Endothelial cell of umbilical vein (primary cell): ENCODE measurements at regions not wholly inside any gene's neighbourhood (a gene's known extent, or its start where the extent isn't known, plus 50 kb on each side); places are given as distances from the start of the nearest gene placed in this dataset.

Experiments
- BruUV-seq: library from RNA; stranded (reverse); fragments of 400-500 nt; replicated peaks from 2 replicates; lab custom pipeline; 2021; lab: Mats Ljungman, UMichigan
- CTCF ChIA-PET: fragments of 300-600, 350-600 bp; sonication (Branson Sonifier 250); formaldehyde crosslinking; loops from one replicate; lab custom pipeline; 2021; ENCODE audit warnings: antibody characterized with exemption, inconsistent platforms; lab: Charles Lee
- POLR2A ChIA-PET: fragments of 300-600, 350-600 bp; sonication (Branson Sonifier 250); formaldehyde crosslinking; loops from one replicate; lab custom pipeline; 2021; ENCODE audit warnings: antibody characterized with exemption, inconsistent platforms; lab: Charles Lee
- DNase-seq: peaks from one replicate; pipeline ENCODE4 v3.0.0-alpha.2; 2011; ENCODE audit warnings: low read depth, low spot score
- FAIRE-seq: peaks from 2 replicates; lab custom pipeline; 2011; peaks lifted over from hg19 to GRCh38; lab: Jason Lieb, UNC
- H2AFZ ChIP-seq: 2 replicates; pipeline ENCODE4 v1.6.0; 2012; ENCODE audit warnings: low read depth, low read length, control low read depth, inconsistent platforms
- H3K27ac ChIP-seq: 2 replicates; pipeline ENCODE4 v1.5.1; 2011; ENCODE audit warnings: low read depth, mild to moderate bottlenecking, control low read depth, low read length, moderate library complexity; ENCODE audit not compliant: insufficient read depth
- H3K27me3 ChIP-seq, 2 experiments: 2 replicates each; pipeline versions ENCODE4 v1.6.0 to v1.6.1; 2011; ENCODE audit warnings: low read length in 2 of 2, mixed read lengths in 1 of 2; ENCODE audit not compliant: control insufficient read depth in 2 of 2, insufficient read depth in 2 of 2
- H3K36me3 ChIP-seq, 2 experiments: 2 replicates in 1 of 2; 3 replicates in 1 of 2; pipeline ENCODE4 v1.5.1; 2011; ENCODE audit warnings: low read length in 2 of 2, mild to moderate bottlenecking in 1 of 2, moderate library complexity in 1 of 2; ENCODE audit not compliant: control insufficient read depth in 2 of 2, insufficient read depth in 2 of 2; ENCODE audit errors: extremely low read depth in 1 of 2
- H3K4me1 ChIP-seq: 3 replicates; pipeline ENCODE4 v1.5.1; 2011; ENCODE audit warnings: mild to moderate bottlenecking, low read length; ENCODE audit not compliant: control insufficient read depth, insufficient read depth; ENCODE audit errors: extremely low read depth
- H3K4me2 ChIP-seq: 2 replicates; pipeline ENCODE4 v1.6.1; 2011; ENCODE audit warnings: low read length, control low read depth, mixed read lengths; ENCODE audit not compliant: insufficient read depth
- H3K4me3 ChIP-seq, 3 experiments: fragments of 200-600 bp in 1 of 3; sonication (generic), shearing (Covaris generic) in 1 of 3; replicated peaks in 1 of 3; 2 replicates each; pipeline ENCODE4 v1.5.1; 2011 to 2016; ENCODE audit warnings: control low read depth in 3 of 3, low read length in 3 of 3, mild to moderate bottlenecking in 2 of 3, inconsistent platforms in 1 of 3, low read depth in 1 of 3, moderate library complexity in 1 of 3; ENCODE audit not compliant: insufficient read depth in 1 of 3
- H3K79me2 ChIP-seq: 2 replicates; pipeline ENCODE4 v1.6.0; 2012; ENCODE audit warnings: low read length, inconsistent platforms; ENCODE audit not compliant: control insufficient read depth, insufficient read depth
- H3K9ac ChIP-seq: replicated peaks from 2 replicates; pipeline ENCODE3; 2011; ENCODE audit warnings: low read length, control low read depth; ENCODE audit not compliant: insufficient read depth; ENCODE audit errors: extremely low read depth
- H3K9me1 ChIP-seq: replicated peaks from 3 replicates; pipeline ENCODE4 v1.6.0; 2011; ENCODE audit warnings: mild to moderate bottlenecking, low read length; ENCODE audit not compliant: control insufficient read depth, insufficient read depth; ENCODE audit errors: extremely low read depth
- H3K9me3 ChIP-seq: replicated peaks from 2 replicates; pipeline ENCODE4 v1.5.1; 2012; ENCODE audit warnings: low read length, inconsistent platforms; ENCODE audit not compliant: control insufficient read depth, insufficient read depth
- H4K20me1 ChIP-seq: replicated peaks from 2 replicates; pipeline ENCODE3; 2011; ENCODE audit warnings: mild to moderate bottlenecking, low read length; ENCODE audit not compliant: control insufficient read depth, insufficient read depth; ENCODE audit errors: extremely low read depth
- EZH2 ChIP-seq: IDR thresholded peaks from 2 replicates; pipeline ENCODE4 v1.6.1; 2012; ENCODE audit warnings: borderline replicate concordance, low read depth, mild to moderate bottlenecking, moderate library complexity, low read length, inconsistent platforms; ENCODE audit not compliant: severe bottlenecking
- FOS ChIP-seq: IDR thresholded peaks from 2 replicates; pipeline ENCODE4 v1.6.1; 2011; ENCODE audit warnings: mild to moderate bottlenecking, low read length, moderate library complexity, borderline replicate concordance; ENCODE audit not compliant: insufficient read depth
- GATA2 ChIP-seq: IDR thresholded peaks from 2 replicates; pipeline ENCODE4 v1.7.0; 2011; ENCODE audit warnings: low read depth, mild to moderate bottlenecking, moderate library complexity, mixed read lengths, low read length; ENCODE audit not compliant: insufficient read length, insufficient read depth
- JUN ChIP-seq: IDR thresholded peaks from 2 replicates; pipeline ENCODE4 v1.6.1; 2011; ENCODE audit warnings: borderline replicate concordance, low read depth; ENCODE audit not compliant: insufficient read length, insufficient read depth
- MYC ChIP-seq: IDR thresholded peaks from one replicate; pipeline ENCODE4 v1.6.1; 2011; ENCODE audit warnings: mild to moderate bottlenecking, low read depth, low read length
- POLR2A ChIP-seq: IDR thresholded peaks from 2 replicates; pipeline ENCODE4 v1.6.1; 2012; ENCODE audit warnings: low read depth, mild to moderate bottlenecking, control low read depth, low read length
- POLR2AphosphoS5 ChIP-seq: IDR thresholded peaks from 2 replicates; pipeline ENCODE4 v1.6.1; 2012; ENCODE audit warnings: low read depth, mild to moderate bottlenecking, control low read depth, low read length, moderate library complexity; ENCODE audit not compliant: insufficient read depth
- dilution Hi-C: fragments of 300-500 bp; cut with MboI; formaldehyde crosslinking; loops from one replicate; pipeline ENCODE4 v1.15.0; 2019; ENCODE audit warnings: low sequenced_read_pairs; ENCODE audit not compliant: extremely low pct_ligation_motif_present
- intact Hi-C: fragments of 100-400 bp; cut with micrococcal nuclease; formaldehyde crosslinking; loops from one replicate; pipeline ENCODE4 v1.10.0; 2022
- TF ChIP-seq, protein P1 (sequence below), 2 donors: IDR thresholded peaks; 1 replicate in 1 of 2; 2 replicates in 1 of 2; pipeline ENCODE4 v1.5.1; 2011; ENCODE audit warnings: low read length in 2 of 2, mild to moderate bottlenecking in 2 of 2, moderate library complexity in 2 of 2, control low read depth in 1 of 2, inconsistent platforms in 1 of 2, low read depth in 1 of 2; ENCODE audit not compliant: insufficient read depth in 1 of 2; ENCODE audit errors: extremely low read depth in 1 of 2
- TF ChIP-seq, protein P2 (sequence below): IDR thresholded peaks from 2 replicates; pipeline ENCODE4 v1.6.1; 2011; ENCODE audit not compliant: insufficient read depth, insufficient read length

DNA sequence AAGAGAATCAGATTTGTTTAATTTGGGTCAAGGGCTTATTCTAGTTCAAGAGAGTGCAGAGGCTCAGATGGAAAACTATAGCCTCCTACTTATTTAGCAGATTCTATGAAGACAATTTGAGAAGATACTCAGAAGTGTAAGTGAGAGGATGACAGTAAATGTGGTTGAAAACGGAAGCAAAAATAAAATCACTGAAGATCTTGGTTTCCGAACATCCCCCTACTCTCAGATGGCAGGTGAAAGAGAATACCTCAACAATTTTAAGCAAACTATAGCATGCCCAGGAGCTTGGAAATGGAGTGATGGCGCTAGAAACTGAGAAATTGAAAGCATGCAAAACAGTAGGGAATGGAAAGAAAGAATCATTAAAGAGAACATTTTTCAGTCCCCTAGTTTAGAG is 705.5 kb upstream of the CDH8 start:
- H3K27ac ChIP-seq: no peak overlapping the region
- TF ChIP-seq EZH2 (no peak), GATA2 (no peak), JUN (no peak), FOS (no peak), MYC (no peak), POLR2A (no peak), POLR2AphosphoS5 (no peak)
- TF ChIP-seq, protein P1, sequence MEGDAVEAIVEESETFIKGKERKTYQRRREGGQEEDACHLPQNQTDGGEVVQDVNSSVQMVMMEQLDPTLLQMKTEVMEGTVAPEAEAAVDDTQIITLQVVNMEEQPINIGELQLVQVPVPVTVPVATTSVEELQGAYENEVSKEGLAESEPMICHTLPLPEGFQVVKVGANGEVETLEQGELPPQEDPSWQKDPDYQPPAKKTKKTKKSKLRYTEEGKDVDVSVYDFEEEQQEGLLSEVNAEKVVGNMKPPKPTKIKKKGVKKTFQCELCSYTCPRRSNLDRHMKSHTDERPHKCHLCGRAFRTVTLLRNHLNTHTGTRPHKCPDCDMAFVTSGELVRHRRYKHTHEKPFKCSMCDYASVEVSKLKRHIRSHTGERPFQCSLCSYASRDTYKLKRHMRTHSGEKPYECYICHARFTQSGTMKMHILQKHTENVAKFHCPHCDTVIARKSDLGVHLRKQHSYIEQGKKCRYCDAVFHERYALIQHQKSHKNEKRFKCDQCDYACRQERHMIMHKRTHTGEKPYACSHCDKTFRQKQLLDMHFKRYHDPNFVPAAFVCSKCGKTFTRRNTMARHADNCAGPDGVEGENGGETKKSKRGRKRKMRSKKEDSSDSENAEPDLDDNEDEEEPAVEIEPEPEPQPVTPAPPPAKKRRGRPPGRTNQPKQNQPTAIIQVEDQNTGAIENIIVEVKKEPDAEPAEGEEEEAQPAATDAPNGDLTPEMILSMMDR (IDR thresholded peaks at IDR 0.05; ENCODE audit: extremely low read depth in 1 of 2, insufficient read depth in 1 of 2, low read depth in 1 of 2, low read length in 2 of 2): no peak
- TF ChIP-seq, protein P2, sequence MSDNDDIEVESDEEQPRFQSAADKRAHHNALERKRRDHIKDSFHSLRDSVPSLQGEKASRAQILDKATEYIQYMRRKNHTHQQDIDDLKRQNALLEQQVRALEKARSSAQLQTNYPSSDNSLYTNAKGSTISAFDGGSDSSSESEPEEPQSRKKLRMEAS: no peak
- H3K4me3 ChIP-seq: no peak overlapping the region
- dilution Hi-C loops (no loop called here), intact Hi-C loops (no loop called here)
- no peak for FAIRE-seq
- no peaks in the 10 kb centered on the region for H3K9me1 ChIP-seq
- no TSS peak for BruUV-seq
- CTCF ChIA-PET: no interaction called here
- no peak overlapping the region for H3K9ac ChIP-seq
- H4K20me1 ChIP-seq: no peaks in the 10 kb centered on the region
- H3K9me3 ChIP-seq: peaks cover 4% of the 10 kb centered on the region
- DNase-seq: no peak
- no peaks in the 10 kb centered on the region for H3K36me3 ChIP-seq
- H3K4me2 ChIP-seq: no peak overlapping the region
- H3K27me3 ChIP-seq: no peaks in the 10 kb centered on the region
- POLR2A ChIA-PET: no interaction called here
- H3K4me1 ChIP-seq: no peaks in the 10 kb centered on the region
- no peaks in the 10 kb centered on the region for H3K79me2 ChIP-seq
- no peak overlapping the region for H2AFZ ChIP-seq
